Body of pancreas (tissue), 4 donors: ENCODE measurements at regions not wholly inside any gene's neighbourhood (a gene's known extent, or its start where the extent isn't known, plus 50 kb on each side); places are given as distances from the start of the nearest gene placed in this dataset.

Experiments used
- POLR2A ChIP-seq, 3 donors: fragments of 450-650 bp; IDR thresholded peaks; one replicate each; pipeline ENCODE4 v1.6.1; 2016; ENCODE audit warnings: antibody characterized with exemption in 3 of 3, mild to moderate bottlenecking in 2 of 3
- TF ChIP-seq, protein P1 (sequence below), 7 experiments: fragments of 450-650 bp in 4 of 7; fragments of 200-600 bp in 3 of 7; sonication (generic) in 3 of 7; IDR thresholded peaks; one replicate each; pipeline ENCODE4 v1.5.1; 2016 to 2019; ENCODE audit warnings: antibody characterized with exemption in 7 of 7

DNA sequence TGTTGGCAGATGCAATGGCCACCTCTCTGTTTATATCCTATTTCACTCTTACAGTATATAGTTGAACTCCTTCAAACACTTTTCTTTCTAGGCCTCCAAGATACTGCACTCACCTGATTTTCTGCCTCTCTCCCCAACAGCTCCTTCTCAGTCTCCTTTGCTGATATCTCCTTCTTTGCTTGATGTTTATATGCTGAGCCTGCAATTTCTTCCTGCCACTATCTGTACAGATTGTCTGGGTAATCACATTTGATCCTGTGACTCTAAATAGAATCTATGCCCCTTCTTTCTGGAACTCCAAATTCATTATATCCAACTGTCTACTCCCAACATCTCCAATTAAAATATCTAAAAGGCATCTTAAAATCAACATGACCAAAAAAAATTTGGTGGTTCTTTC, 165.5 kb upstream of the PFN2 start:
- TF ChIP-seq, protein P1, sequence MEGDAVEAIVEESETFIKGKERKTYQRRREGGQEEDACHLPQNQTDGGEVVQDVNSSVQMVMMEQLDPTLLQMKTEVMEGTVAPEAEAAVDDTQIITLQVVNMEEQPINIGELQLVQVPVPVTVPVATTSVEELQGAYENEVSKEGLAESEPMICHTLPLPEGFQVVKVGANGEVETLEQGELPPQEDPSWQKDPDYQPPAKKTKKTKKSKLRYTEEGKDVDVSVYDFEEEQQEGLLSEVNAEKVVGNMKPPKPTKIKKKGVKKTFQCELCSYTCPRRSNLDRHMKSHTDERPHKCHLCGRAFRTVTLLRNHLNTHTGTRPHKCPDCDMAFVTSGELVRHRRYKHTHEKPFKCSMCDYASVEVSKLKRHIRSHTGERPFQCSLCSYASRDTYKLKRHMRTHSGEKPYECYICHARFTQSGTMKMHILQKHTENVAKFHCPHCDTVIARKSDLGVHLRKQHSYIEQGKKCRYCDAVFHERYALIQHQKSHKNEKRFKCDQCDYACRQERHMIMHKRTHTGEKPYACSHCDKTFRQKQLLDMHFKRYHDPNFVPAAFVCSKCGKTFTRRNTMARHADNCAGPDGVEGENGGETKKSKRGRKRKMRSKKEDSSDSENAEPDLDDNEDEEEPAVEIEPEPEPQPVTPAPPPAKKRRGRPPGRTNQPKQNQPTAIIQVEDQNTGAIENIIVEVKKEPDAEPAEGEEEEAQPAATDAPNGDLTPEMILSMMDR (IDR thresholded peaks at IDR 0.05): no peak
- no peak for TF ChIP-seq POLR2A (IDR thresholded peaks at IDR 0.05)
